ENCODE measurements at regions not wholly inside any gene's neighbourhood (a gene's known extent, or its start where the extent isn't known, plus 50 kb on each side); places are given as distances from the start of the nearest gene placed in this dataset.

DNA sequence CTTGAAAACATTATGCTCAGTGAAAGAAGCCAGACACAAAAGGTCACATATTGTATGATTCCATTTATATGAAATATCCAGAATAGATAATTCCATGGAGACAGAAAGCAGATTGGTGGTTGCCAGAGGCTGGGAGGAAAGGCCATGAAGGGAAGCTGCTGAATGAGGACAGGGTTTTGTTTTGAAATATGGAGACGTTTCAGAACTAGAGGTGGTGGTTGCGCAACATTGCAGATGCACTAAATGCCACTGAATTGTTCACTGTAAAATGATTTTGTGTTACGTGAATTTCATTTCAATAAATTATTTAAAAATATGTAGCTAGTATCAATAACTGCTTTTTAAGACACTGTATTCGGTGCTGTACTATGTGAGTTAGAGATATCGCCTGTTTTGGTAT, 101.7 kb upstream of the ZNF236 start:
- H3K9ac ChIP-seq: no peak overlapping the region
- H3K4me2 ChIP-seq (ENCODE audit: unreplicated experiment): no peak overlapping the region
- no peak overlapping the region for H3K4me3 ChIP-seq
- no peaks in the 10 kb centered on the region for H3K9me2 ChIP-seq (ENCODE audit: insufficient read depth)
- WGBS, 2 experiments (ENCODE audit: low coverage in 1 of 2, low lambda C conversion rate in 2 of 2, missing lambda C conversion rate in 2 of 2): 75 to 78% methylated on average over 5 of the region's 5 CpGs
- peak; percentile 29 for DNase-seq
- no peak overlapping the region for H2AFZ ChIP-seq
- no peaks in the 10 kb centered on the region for H4K20me1 ChIP-seq (ENCODE audit: insufficient read depth)
- no peak overlapping the region for H3K27ac ChIP-seq
- in situ Hi-C loops (cut with MboI): no loop called here
- H3K4me1 ChIP-seq (ENCODE audit: insufficient read depth): no peaks in the 10 kb centered on the region
- no peaks in the 10 kb centered on the region for H3K79me2 ChIP-seq (ENCODE audit: insufficient read depth)
- no peak for TF ChIP-seq EZH2 (IDR thresholded peaks at IDR 0.05; ENCODE audit: insufficient read depth, poor library complexity, severe bottlenecking)
- no peak for TF ChIP-seq EZH2phosphoT487 (IDR thresholded peaks at IDR 0.05; ENCODE audit: insufficient read depth, low read depth)
- H3F3A ChIP-seq (ENCODE audit: insufficient read depth): no peaks in the 10 kb centered on the region
- no peaks in the 10 kb centered on the region; the same call in 1 of the 2 replicates for H3K27me3 ChIP-seq (replicated peaks; ENCODE audit: insufficient read depth)
- no peaks in the 10 kb centered on the region for H3K36me3 ChIP-seq (ENCODE audit: low read depth)
- H3K9me3 ChIP-seq (ENCODE audit: low read depth): no peaks in the 10 kb centered on the region

DNA sequence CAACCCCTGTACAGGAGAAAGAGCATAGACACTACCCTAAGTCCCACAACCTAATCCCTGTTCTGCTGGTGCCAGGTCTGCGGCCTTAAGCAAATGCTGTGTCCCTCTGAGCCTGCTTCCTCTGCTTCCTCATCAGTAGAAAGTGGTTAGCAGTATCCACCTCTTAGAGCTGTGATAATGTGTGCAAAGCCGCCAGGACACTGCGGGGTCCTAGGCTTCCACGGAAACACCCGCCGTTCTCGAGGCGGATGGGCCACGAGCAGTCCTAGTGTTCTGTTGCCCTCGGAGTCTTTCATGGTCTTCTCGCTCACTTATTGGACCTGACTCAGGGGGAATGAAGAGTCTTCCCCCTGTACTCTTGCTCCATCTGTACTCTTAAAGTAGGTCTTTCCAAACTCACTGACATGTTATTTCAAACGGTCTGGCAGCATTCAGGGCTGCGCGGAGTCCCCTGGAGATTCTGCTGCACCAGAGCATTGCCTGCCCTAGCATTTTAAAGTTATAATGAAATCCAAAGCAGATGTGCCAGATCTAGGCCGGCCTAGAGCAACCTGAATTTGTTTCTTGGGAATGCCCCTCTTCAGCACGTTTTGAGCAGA, 107.2 kb upstream of the ZNF236 start:
- Histone ChIP-seq H3K9me3 (ENCODE audit: low read depth) (no peaks in the 10 kb centered on the region), H3F3A (ENCODE audit: insufficient read depth) (no peaks in the 10 kb centered on the region), H3K9me2 (ENCODE audit: insufficient read depth) (no peaks in the 10 kb centered on the region), H3K36me3 (ENCODE audit: low read depth) (no peaks in the 10 kb centered on the region), H3K27me3 (replicated peaks; ENCODE audit: insufficient read depth) (no peaks in the 10 kb centered on the region), H3K79me2 (ENCODE audit: insufficient read depth) (no peaks in the 10 kb centered on the region), H3K4me3 (no peak overlapping the region), H2AFZ (no peak overlapping the region), H3K9ac (no peak overlapping the region), H3K27ac (no peak overlapping the region), H3K4me2 (ENCODE audit: unreplicated experiment) (no peak overlapping the region), H4K20me1 (ENCODE audit: insufficient read depth) (no peaks in the 10 kb centered on the region), H3K4me1 (ENCODE audit: insufficient read depth) (no peaks in the 10 kb centered on the region)
- TF ChIP-seq EZH2 (IDR thresholded peaks at IDR 0.05; ENCODE audit: insufficient read depth, poor library complexity, severe bottlenecking) (no peak), EZH2phosphoT487 (IDR thresholded peaks at IDR 0.05; ENCODE audit: insufficient read depth, low read depth) (no peak)
- in situ Hi-C loops (cut with MboI): no loop called here
- WGBS, 2 experiments (ENCODE audit: low coverage in 1 of 2, low lambda C conversion rate in 2 of 2, missing lambda C conversion rate in 2 of 2): 77 to 78% methylated on average over 15 to 16 of the region's 16 CpGs
- DNase-seq: no peak

DNA sequence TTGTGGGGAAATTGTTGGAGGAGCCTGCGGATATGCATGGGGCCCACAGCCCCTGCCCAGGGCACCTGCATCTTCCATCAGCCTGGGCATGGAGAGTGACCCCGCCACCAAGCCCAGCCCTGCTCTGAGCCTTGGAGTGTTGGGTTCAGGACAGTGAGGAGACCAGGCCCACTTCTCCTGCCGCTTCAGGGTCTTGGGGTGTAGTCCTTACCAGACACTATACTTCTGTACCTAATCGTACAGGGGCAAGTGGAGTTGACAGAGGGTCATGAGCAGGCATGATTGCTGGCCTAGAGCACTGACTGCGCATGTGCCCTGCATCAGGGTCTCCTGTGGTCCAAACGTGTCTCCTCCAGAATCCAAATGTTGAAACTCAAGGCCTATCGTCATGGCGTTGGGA, 108.9 kb upstream of the ZNF236 start:
- H3K9me3 ChIP-seq (ENCODE audit: low read depth): no peaks in the 10 kb centered on the region
- no peak for DNase-seq
- no peaks in the 10 kb centered on the region for H3K4me1 ChIP-seq (ENCODE audit: insufficient read depth)
- in situ Hi-C loops (cut with MboI): no loop called here
- no peaks in the 10 kb centered on the region for H4K20me1 ChIP-seq (ENCODE audit: insufficient read depth)
- no peaks in the 10 kb centered on the region for H3K79me2 ChIP-seq (ENCODE audit: insufficient read depth)
- H3K4me2 ChIP-seq (ENCODE audit: unreplicated experiment): no peak overlapping the region
- no peaks in the 10 kb centered on the region for H3F3A ChIP-seq (ENCODE audit: insufficient read depth)
- H3K27me3 ChIP-seq (replicated peaks; ENCODE audit: insufficient read depth): no peaks in the 10 kb centered on the region
- H3K27ac ChIP-seq: no peak overlapping the region
- H3K4me3 ChIP-seq: no peak overlapping the region
- H3K9me2 ChIP-seq (ENCODE audit: insufficient read depth): no peaks in the 10 kb centered on the region
- WGBS, 2 experiments (ENCODE audit: low coverage in 1 of 2, low lambda C conversion rate in 2 of 2, missing lambda C conversion rate in 2 of 2): 77 to 78% methylated on average over 8 of the region's 8 CpGs
- no peaks in the 10 kb centered on the region for H3K36me3 ChIP-seq (ENCODE audit: low read depth)
- H3K9ac ChIP-seq: no peak overlapping the region
- TF ChIP-seq EZH2phosphoT487 (IDR thresholded peaks at IDR 0.05; ENCODE audit: insufficient read depth, low read depth): no peak
- no peak for TF ChIP-seq EZH2 (IDR thresholded peaks at IDR 0.05; ENCODE audit: insufficient read depth, poor library complexity, severe bottlenecking)
- H2AFZ ChIP-seq: no peak overlapping the region

DNA sequence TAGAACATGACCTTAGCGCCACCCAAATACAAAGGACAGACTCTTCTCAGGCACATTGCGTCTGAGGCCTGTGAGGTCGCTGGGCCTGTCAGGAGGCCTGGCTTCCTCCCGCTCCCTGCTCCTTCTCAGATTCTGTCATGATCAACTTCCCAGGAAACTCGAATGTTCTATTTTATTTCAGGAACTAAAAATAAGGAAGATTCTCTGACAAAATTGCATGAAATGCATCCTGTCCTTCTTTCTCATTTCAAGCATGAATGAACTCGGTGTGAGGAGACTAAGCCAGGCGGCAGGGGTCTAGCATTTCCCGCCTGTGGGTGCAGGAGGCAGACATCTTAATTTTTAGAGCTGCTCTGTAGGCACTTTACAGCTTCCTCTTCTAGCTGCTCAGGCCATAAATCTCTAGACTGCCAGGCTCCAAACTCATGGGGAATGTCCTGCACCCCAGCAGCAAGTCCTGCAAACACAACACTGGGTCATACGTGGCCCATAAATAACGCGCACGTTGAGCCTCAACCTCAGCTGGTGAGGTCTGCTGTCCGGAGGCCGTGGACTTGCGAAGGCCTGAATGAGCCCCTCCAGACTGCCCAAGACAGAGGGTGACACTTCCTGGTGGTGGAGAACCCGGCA, 109.7 kb upstream of the ZNF236 start:
- WGBS, 2 experiments (ENCODE audit: low coverage in 1 of 2, low lambda C conversion rate in 2 of 2, missing lambda C conversion rate in 2 of 2): 89 to 91% methylated on average over 16 of the region's 16 CpGs
- in situ Hi-C loops (cut with MboI): no loop called here

More for the DNA sequence above, 109.7 kb upstream of the ZNF236 start:
- Histone ChIP-seq H3K9me3 (ENCODE audit: low read depth) (no peaks in the 10 kb centered on the region), H2AFZ (no peak overlapping the region), H3K9ac (no peak overlapping the region), H3K79me2 (ENCODE audit: insufficient read depth) (no peaks in the 10 kb centered on the region), H3K4me3 (no peak overlapping the region), H3K27ac (no peak overlapping the region), H3F3A (ENCODE audit: insufficient read depth) (no peaks in the 10 kb centered on the region), H3K27me3 (replicated peaks; ENCODE audit: insufficient read depth) (no peaks in the 10 kb centered on the region), H3K36me3 (ENCODE audit: low read depth) (no peaks in the 10 kb centered on the region), H3K9me2 (ENCODE audit: insufficient read depth) (no peaks in the 10 kb centered on the region), H4K20me1 (ENCODE audit: insufficient read depth) (no peaks in the 10 kb centered on the region), H3K4me1 (ENCODE audit: insufficient read depth) (no peaks in the 10 kb centered on the region), H3K4me2 (ENCODE audit: unreplicated experiment) (no peak overlapping the region)
- TF ChIP-seq EZH2phosphoT487 (IDR thresholded peaks at IDR 0.05; ENCODE audit: insufficient read depth, low read depth) (no peak), EZH2 (IDR thresholded peaks at IDR 0.05; ENCODE audit: insufficient read depth, poor library complexity, severe bottlenecking) (no peak)
- no peak for DNase-seq
